Amygdala (tissue), 56 donors: ENCODE measurements at regions not wholly inside any gene's neighbourhood (a gene's known extent, or its start where the extent isn't known, plus 50 kb on each side); places are given as distances from the start of the nearest gene placed in this dataset.

ENCODE experiments used
- DNase-seq, 56 donors: peaks; one replicate each; lab custom pipeline; 2025; lab: John Stamatoyannopoulos, UW

DNA sequence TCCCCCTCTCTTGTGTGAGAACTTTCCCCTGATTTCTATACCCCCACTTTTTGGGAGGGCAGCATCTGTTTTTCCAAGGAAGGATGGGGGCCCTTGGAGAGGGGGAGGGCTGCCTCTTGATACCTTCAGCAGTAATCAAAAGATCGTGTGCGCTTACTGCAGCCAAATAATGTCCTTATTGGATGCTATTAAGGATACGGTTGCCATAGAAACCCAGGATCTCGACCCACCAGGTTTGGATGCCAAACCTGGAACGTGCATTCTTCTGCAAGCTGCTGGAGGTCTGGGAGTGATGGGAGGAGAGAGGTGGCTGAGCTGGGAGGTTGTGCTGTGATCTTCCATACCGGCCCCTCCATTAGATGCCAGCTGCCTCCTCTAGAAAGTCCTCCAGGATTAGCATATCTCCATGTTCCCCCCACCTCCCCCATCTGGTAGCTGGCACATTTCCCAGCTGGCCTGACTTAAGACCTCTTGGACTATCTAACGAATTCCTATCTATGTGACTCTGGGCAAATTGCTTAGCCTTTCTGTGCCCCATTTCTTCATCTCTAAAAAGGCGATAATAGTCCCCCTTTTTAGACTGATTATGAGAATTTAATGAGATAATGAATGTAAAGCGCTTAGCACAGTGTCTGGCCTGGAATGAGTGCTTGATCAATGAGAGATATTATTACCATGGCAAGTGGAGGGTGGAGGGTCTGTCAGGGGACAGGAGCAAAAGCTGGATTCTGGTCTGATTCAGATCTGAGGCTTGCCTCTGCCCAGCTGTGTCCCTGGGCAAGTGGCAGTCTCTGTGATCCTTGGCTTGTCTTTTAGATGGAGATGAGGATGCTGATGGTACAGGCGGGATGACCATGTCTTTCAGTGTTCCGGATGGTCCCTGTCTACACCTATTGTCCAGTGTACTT lies 78.5 kb upstream of the PCBD1 start:
- no peak for DNase-seq

- DNase-seq, result no peak
Measured at GRCh38 chr10:70967591-70968587, 79.5 kb upstream of the PCBD1 start.

GRCh38 chr10:70969188-70969587 lies 80.8 kb upstream of the PCBD1 start:
- no peak for DNase-seq

DNA sequence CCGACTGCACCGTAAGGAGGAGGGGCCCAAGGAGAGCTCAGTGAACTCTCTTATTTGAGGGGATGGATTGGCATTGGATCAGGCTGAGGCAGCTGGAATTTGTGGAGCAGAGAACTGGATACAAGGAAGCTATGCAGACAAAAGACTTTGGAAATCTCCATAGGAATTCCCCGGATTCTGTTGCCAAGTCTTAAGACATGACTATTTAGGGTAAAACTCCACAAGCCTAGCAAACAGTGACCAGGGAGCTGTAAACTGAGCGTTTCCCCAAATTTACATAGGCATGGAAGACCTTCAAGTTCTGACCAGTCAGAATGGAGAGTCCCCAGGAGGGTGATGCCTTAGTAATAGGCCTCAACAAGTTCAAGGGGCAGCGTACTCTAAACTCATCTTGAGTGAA lies 82.5 kb upstream of the PCBD1 start:
- no peak for DNase-seq

GRCh38 chr10:70973275-70973674 lies 84.9 kb upstream of the PCBD1 start:
- no peak for DNase-seq

- DNase-seq, result no peak
Measured at GRCh38 chr10:70974351-70974901, 86.1 kb upstream of the PCBD1 start.

- no peak for DNase-seq
Measured at GRCh38 chr10:70974920-70975319, 86.6 kb upstream of the PCBD1 start.

- DNase-seq, result no peak
Measured at GRCh38 chr10:70976063-70976695, 87.8 kb upstream of the PCBD1 start.

DNA sequence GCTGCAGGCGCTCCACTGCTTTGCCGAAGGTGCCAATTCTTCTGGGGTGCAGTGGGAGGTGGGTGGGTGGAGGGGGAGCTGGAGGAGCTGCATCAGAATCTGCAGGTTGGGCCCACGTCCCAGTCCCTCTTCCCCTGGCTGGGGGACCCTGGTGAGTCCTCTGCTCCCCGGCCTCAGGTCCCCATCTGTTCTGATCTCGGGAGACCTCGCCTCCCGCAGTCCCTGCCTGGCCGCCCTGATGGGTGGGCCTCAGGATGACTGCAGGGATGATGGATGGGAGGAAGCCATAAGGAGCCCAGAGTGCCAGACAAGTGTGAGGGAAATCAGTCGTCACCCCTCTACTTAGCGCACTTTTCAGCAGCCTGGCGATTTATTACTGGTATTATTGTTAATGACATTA lies 89.3 kb upstream of the PCBD1 start:
- DNase-seq, result no peak

DNA sequence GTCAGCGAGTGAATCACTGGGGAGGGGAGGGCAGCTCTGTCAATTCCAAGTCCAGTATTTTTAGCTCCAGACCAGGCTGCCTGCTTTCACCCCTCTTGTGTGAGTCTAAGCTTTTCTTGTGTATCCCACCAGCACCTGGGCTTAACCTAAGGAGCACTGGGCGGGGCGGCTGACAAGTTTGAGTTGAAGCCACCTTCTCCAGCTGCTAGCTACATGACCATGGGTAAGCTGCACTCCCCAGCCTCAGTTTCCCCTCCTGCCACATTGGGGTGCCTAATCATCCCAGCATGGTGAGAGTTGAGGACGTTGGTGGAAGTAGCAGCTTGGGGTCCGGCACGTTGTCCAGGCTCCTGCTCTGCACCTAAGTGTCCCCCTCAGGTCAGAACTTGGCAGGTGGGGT lies 89.8 kb upstream of the PCBD1 start:
- DNase-seq, result no peak

DNA sequence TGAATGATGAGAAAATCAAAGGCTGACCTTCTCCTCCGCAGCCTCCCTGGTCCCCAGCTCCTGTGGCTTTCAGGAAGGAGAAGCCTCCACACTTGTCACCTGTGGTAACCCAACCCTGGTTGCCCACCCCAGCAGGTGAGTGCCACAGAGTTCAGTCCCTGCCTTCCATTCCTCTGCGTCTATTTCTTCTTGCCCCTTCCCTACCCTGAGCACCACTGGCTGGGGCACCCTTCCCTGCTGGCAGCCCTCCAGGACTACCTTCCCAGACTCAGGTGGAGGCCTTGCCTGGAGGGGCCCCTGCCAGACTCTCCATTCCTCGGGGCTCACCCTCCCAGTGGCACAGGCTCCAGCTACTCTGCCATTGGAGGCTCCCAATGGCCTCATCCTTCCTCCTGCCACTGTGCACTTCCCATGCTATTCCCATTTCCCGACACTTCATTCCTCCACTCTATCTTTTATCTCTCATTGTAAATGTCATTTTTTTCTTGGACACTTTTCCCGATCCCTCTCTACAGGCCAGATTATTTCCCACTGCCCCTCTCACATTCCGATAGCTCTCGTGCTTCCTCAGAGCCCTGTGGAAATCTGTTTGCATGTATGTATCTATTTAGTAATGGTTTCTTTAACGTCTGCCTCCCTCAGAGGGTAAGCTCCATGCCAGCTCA lies 90.6 kb upstream of the PCBD1 start:
- DNase-seq, result no peak

- DNase-seq, result no peak
Measured at GRCh38 chr10:70980687-70981086, 92.3 kb upstream of the PCBD1 start.

- DNase-seq, result no peak
Measured at GRCh38 chr10:70981171-70981836, 92.9 kb upstream of the PCBD1 start.

- no peak for DNase-seq
Measured at GRCh38 chr10:70981936-70982335, 93.6 kb upstream of the PCBD1 start.

GRCh38 chr10:70982443-70982842 lies 94.1 kb upstream of the PCBD1 start:
- no peak for DNase-seq

DNA sequence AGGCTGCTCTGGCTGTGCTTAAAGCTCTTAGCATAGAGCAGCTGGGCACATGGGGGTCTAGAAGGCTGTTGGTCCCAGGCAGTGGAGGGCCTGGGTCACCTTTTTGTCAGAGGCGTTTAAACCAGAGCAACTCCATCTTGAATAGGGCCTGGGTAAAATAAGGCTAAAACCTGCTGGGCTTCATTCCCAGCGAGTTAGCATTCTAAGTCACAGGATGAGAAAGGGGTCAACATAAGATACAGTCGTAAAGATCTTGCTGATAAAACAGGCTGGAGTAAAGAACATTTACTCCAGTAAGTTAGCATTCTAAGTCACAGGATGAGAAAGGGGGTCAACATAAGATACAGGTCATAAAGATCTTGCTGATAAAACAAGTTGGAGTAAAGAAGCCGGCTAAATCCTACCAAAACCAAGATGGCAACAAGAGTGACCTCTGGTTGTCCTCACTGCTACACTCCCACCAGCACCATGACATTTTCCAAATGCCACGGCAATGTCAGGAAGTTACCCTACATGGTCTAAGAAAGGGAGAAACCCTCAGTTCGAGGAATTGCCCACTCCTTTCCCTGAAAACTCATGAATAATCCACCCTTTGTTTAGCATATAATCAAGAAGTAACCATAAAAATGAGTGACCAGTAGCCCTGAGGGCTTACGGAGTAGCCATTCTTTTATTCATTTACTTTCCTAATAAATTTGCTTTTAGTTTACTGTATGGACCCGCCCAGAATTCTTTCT lies 96.8 kb upstream of the PCBD1 start:
- no peak for DNase-seq

DNA sequence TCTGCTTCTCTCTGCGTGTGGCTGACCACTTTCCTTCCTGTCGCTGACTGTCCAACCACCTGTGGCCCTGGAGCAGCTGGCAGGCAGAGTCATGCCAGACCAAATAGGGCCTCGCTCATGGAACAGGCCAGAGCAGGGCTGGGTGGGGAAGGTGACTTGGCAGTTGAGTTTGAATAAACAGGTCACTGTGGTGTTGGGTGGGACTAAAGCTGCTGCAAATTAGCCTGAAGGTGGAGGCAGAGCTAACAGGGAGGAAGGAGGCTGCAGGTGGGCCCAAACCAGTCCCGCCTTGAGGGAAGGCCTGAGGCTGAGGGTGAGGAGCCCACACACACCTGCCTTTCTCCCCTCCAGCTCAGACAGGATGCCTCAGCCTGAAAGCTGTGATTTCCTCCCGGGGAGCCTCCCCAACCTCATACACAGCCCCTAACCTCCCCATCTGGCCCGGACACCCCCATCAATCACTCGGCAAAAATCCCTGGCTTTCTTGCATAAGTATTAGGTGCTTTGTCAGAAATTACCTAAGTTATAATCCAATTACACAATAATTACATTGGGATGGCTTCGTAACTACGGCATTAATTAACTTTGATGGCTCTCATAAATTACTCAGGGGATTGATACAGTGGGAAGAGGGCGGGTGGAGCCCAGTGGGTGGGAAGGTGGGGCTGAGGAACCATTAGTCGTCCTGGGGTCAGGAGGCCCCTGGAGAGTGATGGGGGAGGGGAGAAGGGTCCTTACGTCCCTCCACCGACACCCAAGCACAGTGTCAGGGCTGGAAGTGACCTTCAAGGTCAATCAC lies 97.7 kb upstream of the PCBD1 start:
- no peak for DNase-seq

DNA sequence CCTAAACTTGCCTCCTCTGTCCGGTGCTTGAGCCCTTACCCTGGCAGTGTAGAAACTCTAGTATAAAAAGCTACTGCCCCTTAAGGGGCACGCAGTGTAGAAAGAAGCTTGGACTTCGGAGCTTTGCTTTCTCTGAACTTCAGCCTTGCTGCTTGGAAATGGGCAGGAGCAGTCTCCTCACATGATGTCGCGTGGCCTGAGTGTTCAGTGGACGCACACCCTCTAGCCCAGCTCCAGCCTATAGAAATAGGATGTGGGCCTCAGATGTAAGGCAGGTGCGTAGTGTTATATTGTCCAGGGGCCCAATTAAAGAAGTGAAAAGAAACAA lies 98.2 kb upstream of the PCBD1 start:
- DNase-seq, result no peak
